B cell (primary cell): ENCODE measurements at regions not wholly inside any gene's neighbourhood (a gene's known extent, or its start where the extent isn't known, plus 50 kb on each side); places are given as distances from the start of the nearest gene placed in this dataset.

Source experiments
- ATAC-seq: fragments of 200-7000 bp; cut with Tn5 transposase; one replicate; pipeline ENCODE4 v1.10.0; 2021; ENCODE audit warnings: low read depth, mild to moderate bottlenecking, moderate number of reproducible peaks, moderate library complexity
- CTCF ChIA-PET: fragments of 350-600 bp; sonication (Branson Sonifier 250); formaldehyde crosslinking; loops from one replicate; lab custom pipeline; 2021; ENCODE audit warnings: antibody characterized with exemption, inconsistent platforms; lab: Charles Lee
- POLR2A ChIA-PET: fragments of 350-600 bp; sonication (Branson Sonifier 250); formaldehyde crosslinking; loops from one replicate; lab custom pipeline; 2021; ENCODE audit warnings: antibody characterized with exemption; lab: Charles Lee
- DNase-seq: peaks from one replicate; pipeline ENCODE4 v3.0.0; 2013
- H2AFZ ChIP-seq: 2 replicates; pipeline ENCODE4 v1.6.1; 2012; ENCODE audit warnings: mild to moderate bottlenecking, low read depth, low read length; ENCODE audit not compliant: insufficient read depth, poor library complexity, severe bottlenecking
- H3K27ac ChIP-seq, 2 donors: 1 replicate in 1 of 2; 2 replicates in 1 of 2; pipeline ENCODE4 v1.5.1; 2012 to 2013; ENCODE audit warnings: low read length in 2 of 2, mild to moderate bottlenecking in 2 of 2, moderate library complexity in 1 of 2
- H3K27me3 ChIP-seq, 4 experiments: fragments of 200-600 bp in 1 of 4; sonication (generic) in 1 of 4; replicated peaks in 1 of 4; 1 replicate in 2 of 4; 2 replicates in 2 of 4; pipeline versions ENCODE4 v1.6.1 to v1.7.0; 2013 to 2016; ENCODE audit warnings: low read length in 3 of 4, mild to moderate bottlenecking in 2 of 4, mixed read lengths in 1 of 4, moderate library complexity in 1 of 4; ENCODE audit not compliant: insufficient read depth in 4 of 4, control insufficient read depth in 3 of 4; ENCODE audit errors: control extremely low read depth in 1 of 4
- H3K36me3 ChIP-seq, 2 experiments: replicated peaks in 1 of 2; 1 replicate in 1 of 2; 2 replicates in 1 of 2; pipeline versions ENCODE4 v1.6.1 to v1.7.1; 2013; ENCODE audit warnings: low read length in 1 of 2; ENCODE audit not compliant: insufficient read depth in 2 of 2, control insufficient read depth in 1 of 2; ENCODE audit errors: control extremely low read depth in 1 of 2, extremely low read depth in 1 of 2
- H3K4me1 ChIP-seq, 2 donors: fragments of 200-600 bp in 1 of 2; sonication (generic) in 1 of 2; 1 replicate in 1 of 2; 2 replicates in 1 of 2; pipeline versions ENCODE4 v1.5.1 to v1.6.1; 2013 to 2017; ENCODE audit warnings: low read length in 2 of 2; ENCODE audit not compliant: control insufficient read depth in 2 of 2, insufficient read depth in 2 of 2
- H3K4me2 ChIP-seq: replicated peaks from 2 replicates; pipeline ENCODE3; 2012; ENCODE audit warnings: mild to moderate bottlenecking, low read depth, low read length; ENCODE audit not compliant: poor library complexity, severe bottlenecking
- H3K4me3 ChIP-seq, 5 experiments: fragments of 200-600 bp in 1 of 5; sonication (generic) in 1 of 5; 1 replicate in 3 of 5; 2 replicates in 2 of 5; pipeline versions ENCODE4 v1.5.1 to v1.7.0; 2011 to 2016; ENCODE audit warnings: low read length in 4 of 5, mild to moderate bottlenecking in 4 of 5, low read depth in 2 of 5, control low read depth in 1 of 5, moderate library complexity in 1 of 5; ENCODE audit not compliant: insufficient read depth in 1 of 5; ENCODE audit errors: control extremely low read depth in 1 of 5, extremely low read depth in 1 of 5
- H3K79me2 ChIP-seq: fragments of 200-600 bp; sonication (generic); one replicate; pipeline ENCODE4 v1.6.0; 2016; ENCODE audit warnings: low read length; ENCODE audit not compliant: control insufficient read depth, insufficient read depth
- H3K9ac ChIP-seq: fragments of 200-600 bp; sonication (generic); 2 replicates; pipeline ENCODE4 v1.6.1; 2017; ENCODE audit warnings: mild to moderate bottlenecking, low read length, moderate library complexity
- H3K9me3 ChIP-seq, 3 donors: one replicate each; pipeline versions ENCODE4 v1.6.1 to v1.7.1; 2013; ENCODE audit warnings: low read length in 2 of 3; ENCODE audit not compliant: control insufficient read depth in 2 of 3, insufficient read depth in 1 of 3; ENCODE audit errors: control extremely low read depth in 1 of 3
- H4K20me1 ChIP-seq: 2 replicates; pipeline ENCODE4 v1.6.0; 2012; ENCODE audit warnings: mild to moderate bottlenecking, low read length; ENCODE audit not compliant: insufficient read depth, control insufficient read depth, poor library complexity, severe bottlenecking
- H3K27ac Mint-ChIP-seq: one replicate; pipeline ENCODE4 v1.8.0; 2021; ENCODE audit warnings: mixed read lengths
- H3K27me3 Mint-ChIP-seq: one replicate; pipeline ENCODE4 v1.8.0; 2021; ENCODE audit warnings: mixed read lengths
- H3K4me1 Mint-ChIP-seq: one replicate; pipeline ENCODE4 v1.8.0; 2021; ENCODE audit warnings: mixed read lengths
- H3K4me3 Mint-ChIP-seq: one replicate; pipeline ENCODE4 v1.8.0; 2021; ENCODE audit warnings: mixed read lengths
- H3K9me3 Mint-ChIP-seq: one replicate; pipeline ENCODE4 v1.8.0; 2022; ENCODE audit warnings: mixed read lengths; ENCODE audit not compliant: insufficient read depth
- EZH2 ChIP-seq: IDR thresholded peaks from 2 replicates; pipeline ENCODE4 v1.6.1; 2012; ENCODE audit warnings: borderline replicate concordance, low read depth, mild to moderate bottlenecking, moderate library complexity, low read length; ENCODE audit not compliant: insufficient read depth, poor library complexity, severe bottlenecking
- WGBS: methylation state at CpG from one replicate; pipeline ENCODE4 v1.1.5; 2013; ENCODE audit warnings: missing lambda C conversion rate; ENCODE audit not compliant: insufficient coverage; 5-methylcytosine and 5-hydroxymethylcytosine counted together
- intact Hi-C: fragments of 100-400 bp; cut with micrococcal nuclease; formaldehyde crosslinking; loops from one replicate; pipeline ENCODE4 v1.10.0; 2022
- TF ChIP-seq, protein P1 (sequence below): fragments of 200-600 bp; IDR thresholded peaks from one replicate; pipeline ENCODE4 v1.8.0; 2022; ENCODE audit warnings: antibody characterized with exemption, mild to moderate bottlenecking

DNA sequence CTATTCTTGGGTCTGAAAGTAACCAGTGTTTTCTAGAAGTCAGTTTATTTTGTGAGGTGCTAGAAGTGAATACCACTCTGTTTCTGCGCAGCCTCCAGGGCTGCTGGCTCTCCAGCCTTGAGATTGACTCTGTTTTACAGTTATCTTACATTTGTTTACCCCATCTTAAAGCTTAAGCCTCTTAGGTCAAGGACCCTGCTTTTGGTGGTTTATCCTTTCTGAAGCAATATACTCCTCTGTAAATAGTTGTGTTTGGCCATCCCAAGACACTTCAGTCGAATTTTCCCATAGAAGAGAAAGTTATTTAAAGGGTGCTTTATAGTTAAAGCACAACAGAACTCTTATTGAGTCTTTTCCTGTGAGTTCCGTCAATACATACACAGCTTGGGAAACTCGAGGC, 190.6 kb upstream of the RSPO3 start:
- H3K4me3 ChIP-seq, result no peak overlapping the region
- Mint-ChIP-seq H3K9me3 (no peaks in the 10 kb centered on the region), H3K4me1 (no peaks in the 10 kb centered on the region), H3K27me3 (no peaks in the 10 kb centered on the region), H3K27ac (no peak overlapping the region), H3K4me3 (no peak overlapping the region)
- ATAC-seq (no peak), DNase-seq (no peak)
- no peaks in the 10 kb centered on the region for H3K9me3 ChIP-seq
- H2AFZ ChIP-seq, result no peak overlapping the region
- 100% methylated on average over 2 of the region's 4 CpGs for WGBS
- no peak overlapping the region for H3K27ac ChIP-seq
- ChIA-PET CTCF (no interaction called here), POLR2A (no interaction called here)
- H3K79me2 ChIP-seq, result no peaks in the 10 kb centered on the region
- no peaks in the 10 kb centered on the region for H3K4me1 ChIP-seq
- no peaks in the 10 kb centered on the region for H3K36me3 ChIP-seq
- no peak for TF ChIP-seq EZH2
- TF ChIP-seq, protein P1, sequence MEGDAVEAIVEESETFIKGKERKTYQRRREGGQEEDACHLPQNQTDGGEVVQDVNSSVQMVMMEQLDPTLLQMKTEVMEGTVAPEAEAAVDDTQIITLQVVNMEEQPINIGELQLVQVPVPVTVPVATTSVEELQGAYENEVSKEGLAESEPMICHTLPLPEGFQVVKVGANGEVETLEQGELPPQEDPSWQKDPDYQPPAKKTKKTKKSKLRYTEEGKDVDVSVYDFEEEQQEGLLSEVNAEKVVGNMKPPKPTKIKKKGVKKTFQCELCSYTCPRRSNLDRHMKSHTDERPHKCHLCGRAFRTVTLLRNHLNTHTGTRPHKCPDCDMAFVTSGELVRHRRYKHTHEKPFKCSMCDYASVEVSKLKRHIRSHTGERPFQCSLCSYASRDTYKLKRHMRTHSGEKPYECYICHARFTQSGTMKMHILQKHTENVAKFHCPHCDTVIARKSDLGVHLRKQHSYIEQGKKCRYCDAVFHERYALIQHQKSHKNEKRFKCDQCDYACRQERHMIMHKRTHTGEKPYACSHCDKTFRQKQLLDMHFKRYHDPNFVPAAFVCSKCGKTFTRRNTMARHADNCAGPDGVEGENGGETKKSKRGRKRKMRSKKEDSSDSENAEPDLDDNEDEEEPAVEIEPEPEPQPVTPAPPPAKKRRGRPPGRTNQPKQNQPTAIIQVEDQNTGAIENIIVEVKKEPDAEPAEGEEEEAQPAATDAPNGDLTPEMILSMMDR, result no peak
- no peaks in the 10 kb centered on the region for H3K27me3 ChIP-seq
- H4K20me1 ChIP-seq, result no peaks in the 10 kb centered on the region
- no peak overlapping the region for H3K9ac ChIP-seq
- H3K4me2 ChIP-seq, result no peak overlapping the region
- intact Hi-C loops, result no loop called here

DNA sequence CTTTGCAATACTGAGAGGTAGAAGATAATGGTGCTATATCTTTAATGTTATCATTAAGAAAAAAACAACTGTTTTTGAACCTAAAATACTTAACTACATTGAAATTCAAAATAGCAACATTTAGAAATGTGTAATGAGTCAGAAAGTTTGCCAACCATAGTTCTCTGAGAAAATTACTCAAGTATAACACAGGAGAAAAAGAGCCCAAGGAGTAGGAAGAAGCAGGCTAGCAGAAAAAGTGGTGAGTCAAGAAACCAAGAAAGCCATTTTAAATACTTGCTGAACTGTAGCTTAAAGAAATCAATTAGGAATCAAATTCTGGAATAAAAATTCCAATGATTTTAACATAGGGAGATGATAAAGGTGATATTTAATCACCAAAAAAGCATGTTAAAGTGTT, 181.0 kb upstream of the RSPO3 start:
- no peaks in the 10 kb centered on the region for H3K4me1 Mint-ChIP-seq
- POLR2A ChIA-PET, result no interaction called here
- DNase-seq (no peak), ATAC-seq (no peak)
- Histone ChIP-seq H3K36me3 (no peaks in the 10 kb centered on the region), H4K20me1 (no peaks in the 10 kb centered on the region), H3K4me2 (no peak overlapping the region), H3K9ac (no peak overlapping the region), H3K9me3 (no peaks in the 10 kb centered on the region), H3K4me1 (no peaks in the 10 kb centered on the region), H2AFZ (no peak overlapping the region), H3K4me3 (no peak overlapping the region), H3K27me3 (no peaks in the 10 kb centered on the region), H3K27ac (no peak overlapping the region), H3K79me2 (no peaks in the 10 kb centered on the region)
- no peak overlapping the region for H3K4me3 Mint-ChIP-seq
- CTCF ChIA-PET, result no interaction called here
- H3K27me3 Mint-ChIP-seq, result no peaks in the 10 kb centered on the region
- TF ChIP-seq, protein P1, result no peak
- TF ChIP-seq EZH2, result no peak
- intact Hi-C loops, result no loop called here
- no peak overlapping the region for H3K27ac Mint-ChIP-seq
- H3K9me3 Mint-ChIP-seq, result no peaks in the 10 kb centered on the region
